GM19395 (cell line): ENCODE measurements at regions not wholly inside any gene's neighbourhood (a gene's known extent, or its start where the extent isn't known, plus 50 kb on each side); places are given as distances from the start of the nearest gene placed in this dataset.

Experiments used
- ATAC-seq: cut with Tn5 transposase; IDR thresholded peaks from one replicate; pipeline ENCODE4 v1.9.1; 2021; ENCODE audit warnings: mild to moderate bottlenecking, moderate library complexity; ENCODE audit not compliant: unreplicated experiment

DNA sequence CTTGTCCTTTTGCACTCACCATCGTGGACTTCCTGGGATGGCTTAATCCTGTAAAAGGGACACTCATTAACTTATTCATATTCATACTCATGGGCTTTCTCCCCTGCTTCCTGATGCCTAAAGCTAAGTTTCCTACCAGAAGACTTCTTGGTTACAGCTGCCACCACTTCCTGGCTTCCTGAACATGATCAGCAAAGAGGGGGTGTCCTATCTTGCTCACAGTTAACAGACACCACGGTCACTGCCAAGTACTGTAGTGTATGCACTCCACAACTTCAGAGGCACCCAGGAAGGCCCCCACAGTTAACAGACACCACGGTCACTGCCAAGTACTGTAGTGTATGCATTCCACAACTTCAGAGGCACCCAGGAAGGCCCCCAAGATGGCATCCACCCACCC lies 177.8 kb downstream of the SIPA1L2 start:
- ATAC-seq: no peak

GRCh38 chr1:232451506-232451905 lies 178.4 kb downstream of the SIPA1L2 start:
- ATAC-seq: no peak

GRCh38 chr1:232450615-232451014 lies 179.3 kb downstream of the SIPA1L2 start:
- no peak for ATAC-seq

DNA sequence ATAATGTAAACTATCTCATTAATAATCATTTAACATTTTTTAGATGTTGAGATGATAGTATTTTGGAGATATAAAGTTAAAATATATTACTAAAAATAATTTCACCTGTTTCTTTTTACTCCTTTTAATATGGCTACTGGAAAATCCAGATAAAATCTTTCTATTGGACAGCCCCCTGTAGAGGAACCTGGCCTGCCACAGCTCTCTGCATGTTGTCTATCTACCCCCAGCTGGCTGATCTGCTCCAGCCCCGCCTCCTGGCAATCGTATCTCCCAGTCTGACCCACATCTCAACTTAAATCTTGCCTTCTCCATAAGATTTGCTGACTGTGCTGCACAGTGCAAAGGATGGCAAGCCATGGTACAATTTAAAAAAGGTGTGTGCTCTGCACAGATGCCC lies 182.8 kb downstream of the SIPA1L2 start:
- ATAC-seq: no peak

DNA sequence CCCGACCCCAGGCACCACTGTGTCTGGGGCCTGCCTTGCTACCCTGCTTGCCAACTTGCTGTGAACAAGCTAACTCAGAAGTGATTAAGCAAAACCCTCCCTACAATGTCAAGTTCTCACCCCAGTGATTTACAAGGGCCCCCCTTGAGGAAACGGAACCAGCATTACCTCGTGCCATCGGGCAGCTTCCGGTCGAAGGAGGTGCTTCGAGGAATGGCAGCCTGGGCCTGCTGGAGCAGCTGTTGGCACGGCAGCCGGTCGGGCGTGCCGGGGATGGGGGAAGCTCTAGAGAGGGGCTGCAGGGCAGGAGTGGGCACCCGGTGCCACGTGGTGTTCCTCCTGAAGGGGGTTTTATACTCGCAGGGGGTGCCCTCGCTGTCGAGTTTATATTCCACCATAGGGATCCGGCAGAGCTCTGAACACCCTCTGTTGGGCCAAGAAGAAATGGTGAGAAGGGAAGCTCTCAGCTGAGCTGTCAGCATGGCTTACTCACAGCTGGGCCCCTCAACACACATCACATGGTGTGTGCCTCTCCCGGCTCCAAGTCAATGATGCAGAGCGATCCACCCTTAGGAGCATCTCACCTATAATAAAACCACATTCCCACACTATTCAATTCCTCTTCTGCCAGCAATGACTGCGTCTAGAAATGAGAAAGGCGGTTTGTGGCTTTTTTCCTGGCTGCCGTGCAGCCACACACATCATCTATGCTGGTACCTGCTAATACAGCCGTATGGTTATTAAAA lies 184.4 kb downstream of the SIPA1L2 start:
- ATAC-seq: no peak

- no peak for ATAC-seq
These were observed 186.6 kb downstream of the SIPA1L2 start for GRCh38 chr1:232443372-232443771.

- ATAC-seq: no peak
These were observed 188.9 kb downstream of the SIPA1L2 start for GRCh38 chr1:232441036-232441411.

GRCh38 chr1:232440325-232441035 lies 189.5 kb downstream of the SIPA1L2 start:
- no peak for ATAC-seq

GRCh38 chr1:232439011-232439410 lies 190.9 kb downstream of the SIPA1L2 start:
- no peak for ATAC-seq

DNA sequence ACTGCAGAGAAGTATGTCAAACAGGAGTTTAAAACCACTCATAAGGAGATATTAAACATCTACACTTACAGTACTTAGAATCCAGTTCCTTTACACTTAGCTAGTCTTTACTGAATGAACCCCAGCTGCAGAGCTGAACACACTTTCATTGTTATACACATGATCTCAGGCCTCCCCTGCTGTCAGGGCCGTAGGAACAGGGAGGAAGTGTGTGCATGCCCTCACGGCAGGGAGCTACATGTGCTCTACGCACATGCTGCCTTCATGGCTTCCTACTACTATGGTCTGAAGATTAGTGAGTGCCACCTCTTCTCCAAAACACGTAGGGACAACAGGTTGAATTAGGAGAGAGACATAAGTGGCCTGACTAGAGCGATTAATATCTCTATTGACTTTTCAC lies 191.5 kb downstream of the SIPA1L2 start:
- no peak for ATAC-seq

- ATAC-seq: no peak
These were observed 192.4 kb downstream of the SIPA1L2 start for GRCh38 chr1:232437510-232437909.

GRCh38 chr1:232435729-232436128 lies 194.2 kb downstream of the SIPA1L2 start:
- ATAC-seq: no peak

GRCh38 chr1:232432313-232432712 lies 197.6 kb downstream of the SIPA1L2 start:
- no peak for ATAC-seq

DNA sequence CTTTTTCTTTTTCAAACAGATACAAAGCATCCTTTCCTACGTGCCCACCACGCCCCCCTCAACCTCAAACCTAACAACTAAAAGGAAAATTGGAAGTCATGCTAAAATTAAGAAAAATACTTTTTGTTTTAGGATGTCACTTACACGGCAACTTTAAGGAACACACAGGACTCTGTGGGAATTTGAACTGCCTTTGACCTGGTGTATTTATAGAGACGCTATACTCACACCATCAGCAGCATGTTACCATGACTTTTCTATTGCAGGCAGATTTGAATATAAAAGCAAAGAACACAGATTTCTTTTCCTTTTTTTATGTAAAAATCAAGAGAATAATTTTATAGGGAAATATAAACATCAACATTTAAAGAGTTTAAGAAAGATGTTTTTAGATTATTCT lies 198.2 kb downstream of the SIPA1L2 start:
- ATAC-seq: no peak

DNA sequence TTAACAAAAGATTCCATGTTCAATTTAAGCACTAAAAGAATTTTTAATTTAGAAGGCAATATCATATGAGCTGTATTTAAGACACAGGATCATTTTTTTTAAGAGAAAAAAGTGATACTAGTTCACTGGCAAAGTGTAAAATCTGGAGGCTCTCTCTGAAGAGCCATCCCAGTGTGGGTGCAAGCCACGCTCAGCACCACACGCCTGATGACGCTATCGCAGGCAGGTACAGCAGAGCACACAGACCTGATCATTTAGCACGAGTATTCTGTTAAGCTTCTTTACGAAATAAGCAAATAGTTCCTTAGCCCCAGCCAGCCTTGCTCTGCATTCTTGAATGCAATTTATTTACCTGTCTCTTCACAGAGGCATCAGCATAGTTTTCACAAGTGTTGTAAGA lies 198.6 kb downstream of the SIPA1L2 start:
- no peak for ATAC-seq

- no peak for ATAC-seq
These were observed 199.5 kb downstream of the SIPA1L2 start for GRCh38 chr1:232430467-232430866.

DNA sequence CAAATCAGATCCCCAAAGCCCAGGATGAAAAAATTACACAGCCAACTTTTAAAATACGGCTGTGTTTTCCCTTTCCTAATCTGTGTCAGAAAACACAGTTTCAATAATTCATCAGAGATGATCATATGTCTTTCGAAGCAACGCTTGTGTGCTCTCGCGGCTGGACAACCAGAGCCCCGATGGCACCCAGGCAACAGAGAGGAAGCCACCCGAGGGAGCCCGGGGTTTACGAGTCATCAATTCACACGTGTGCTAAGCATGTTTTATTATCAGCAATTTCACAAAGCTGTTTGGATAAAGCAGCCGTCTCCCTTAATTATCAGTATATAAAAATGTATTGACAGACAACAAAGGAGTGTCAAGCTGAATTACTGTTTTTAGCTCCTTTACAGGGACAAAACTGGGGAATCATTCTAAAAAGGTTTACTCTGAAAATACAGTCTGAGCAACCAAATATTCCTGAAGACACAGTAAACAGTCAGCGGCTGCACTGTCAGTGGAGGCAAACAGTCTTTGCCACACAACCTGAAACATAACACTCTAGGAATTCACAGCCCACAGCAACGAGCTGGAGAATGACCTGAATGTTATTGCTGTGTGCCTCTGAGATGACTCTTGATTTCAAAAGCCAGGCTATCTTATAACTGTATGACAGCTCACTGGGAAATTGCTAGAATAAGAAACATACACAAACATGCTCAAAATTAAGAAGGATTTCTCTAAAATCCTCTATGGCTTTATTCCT lies 201.0 kb downstream of the SIPA1L2 start:
- no peak for ATAC-seq

DNA sequence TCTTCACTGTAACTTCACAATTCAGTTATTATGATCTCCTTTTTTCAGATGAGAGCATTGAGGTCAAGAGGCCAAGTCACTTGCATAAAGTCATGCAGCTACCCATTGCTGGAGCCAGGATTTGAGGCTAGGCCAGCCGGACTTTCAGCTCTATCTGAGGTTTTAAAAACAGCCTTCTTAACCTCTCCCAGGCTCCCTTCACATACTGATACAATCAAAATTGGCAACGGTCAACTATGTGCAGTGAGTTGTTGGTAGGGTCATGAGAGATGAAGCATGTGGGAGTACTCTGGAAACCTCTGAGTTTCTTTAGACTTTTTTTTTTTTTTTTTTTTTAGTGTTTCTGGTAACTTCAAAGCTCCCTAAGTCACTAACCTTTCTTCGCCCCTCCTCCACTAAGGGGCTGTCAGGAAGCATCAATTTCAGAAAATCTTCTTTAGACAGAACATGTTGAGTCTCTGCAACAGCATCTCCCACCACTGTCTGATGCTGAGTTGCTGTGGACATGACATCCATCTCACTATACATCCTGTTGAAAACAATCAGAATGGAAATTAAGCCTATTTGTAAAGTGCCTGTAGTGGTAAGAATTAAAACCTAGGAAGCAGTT lies 201.8 kb downstream of the SIPA1L2 start:
- ATAC-seq: no peak

DNA sequence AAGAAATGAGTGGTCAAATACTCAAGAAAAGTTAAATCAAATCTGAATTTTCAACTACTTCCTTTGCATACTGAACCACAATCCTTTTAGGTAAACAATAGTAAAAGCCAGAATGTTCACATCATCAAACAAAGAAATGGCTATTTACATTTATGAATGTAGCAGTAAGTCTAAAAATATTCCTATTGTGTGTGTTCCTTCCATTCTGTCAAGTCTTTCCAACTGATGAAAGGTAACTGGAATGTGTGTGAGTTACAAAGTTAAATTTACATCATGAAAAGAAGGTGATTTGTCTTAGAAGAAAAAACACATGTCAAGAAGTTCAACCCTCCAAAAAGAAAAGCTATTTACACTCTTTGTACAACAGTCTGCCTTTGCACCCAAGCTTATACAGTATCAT lies 203.1 kb downstream of the SIPA1L2 start:
- ATAC-seq: no peak

- ATAC-seq: no peak
These were observed 204.5 kb downstream of the SIPA1L2 start for GRCh38 chr1:232425421-232425820.

DNA sequence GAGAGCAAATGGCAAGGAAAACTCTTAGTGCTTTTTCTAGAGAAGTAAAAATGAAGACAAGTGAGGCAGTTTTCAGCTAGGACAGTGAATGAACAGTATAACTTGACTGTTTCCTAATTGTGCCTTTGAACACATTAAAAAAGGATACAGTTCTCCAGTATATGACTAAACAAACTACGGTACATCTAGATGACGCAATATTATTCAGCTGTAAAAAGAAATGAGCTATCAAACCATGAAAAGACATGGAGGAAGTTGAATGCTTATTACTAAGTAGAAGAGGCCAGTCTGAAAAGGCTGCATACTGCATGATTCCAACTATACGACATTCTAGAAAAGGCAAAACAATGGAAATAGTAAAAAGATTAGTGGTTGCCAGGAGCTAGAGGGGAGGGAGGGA lies 206.3 kb downstream of the SIPA1L2 start:
- no peak for ATAC-seq
